ENCODE measurements at regions not wholly inside any gene's neighbourhood (a gene's known extent, or its start where the extent isn't known, plus 50 kb on each side); places are given as distances from the start of the nearest gene placed in this dataset.

DNA sequence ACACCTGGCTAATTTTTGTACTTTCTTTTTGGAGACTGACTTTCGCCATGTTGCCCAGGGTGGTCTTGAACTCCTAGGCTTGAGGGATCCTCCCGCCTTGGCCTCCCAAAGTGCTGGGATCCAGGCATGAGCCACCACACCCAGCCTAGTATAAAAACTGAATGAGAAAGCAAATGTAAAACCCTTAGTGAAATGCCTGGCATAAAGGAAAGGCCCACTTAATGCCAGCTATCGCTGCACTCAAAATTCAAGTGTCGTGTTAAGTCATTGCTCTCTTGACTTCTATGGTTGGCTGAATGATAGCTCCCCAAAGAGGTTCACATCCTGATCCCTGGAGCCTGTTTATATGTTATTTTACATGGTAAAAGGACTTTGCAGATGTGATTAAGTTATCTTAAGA, 54.4 kb upstream of the PNRC1 start:
- TF ChIP-seq RFX5 (IDR thresholded peaks at IDR 0.05) (no peak), RCOR1 (IDR thresholded peaks at IDR 0.05; ENCODE audit: low read depth, low read length) (no peak), POLR2A (IDR thresholded peaks at IDR 0.05; ENCODE audit: low read length) (no peak), BHLHE40 (IDR thresholded peaks at IDR 0.05; ENCODE audit: low read depth, low read length) (no peak), JUN (IDR thresholded peaks at IDR 0.05) (no peak), MAFK (IDR thresholded peaks at IDR 0.05; ENCODE audit: partially characterized antibody) (no peak), HOXA7 (CRISPR knock-in tag; IDR thresholded peaks at IDR 0.05) (no peak)
- TF ChIP-seq, protein P1, sequence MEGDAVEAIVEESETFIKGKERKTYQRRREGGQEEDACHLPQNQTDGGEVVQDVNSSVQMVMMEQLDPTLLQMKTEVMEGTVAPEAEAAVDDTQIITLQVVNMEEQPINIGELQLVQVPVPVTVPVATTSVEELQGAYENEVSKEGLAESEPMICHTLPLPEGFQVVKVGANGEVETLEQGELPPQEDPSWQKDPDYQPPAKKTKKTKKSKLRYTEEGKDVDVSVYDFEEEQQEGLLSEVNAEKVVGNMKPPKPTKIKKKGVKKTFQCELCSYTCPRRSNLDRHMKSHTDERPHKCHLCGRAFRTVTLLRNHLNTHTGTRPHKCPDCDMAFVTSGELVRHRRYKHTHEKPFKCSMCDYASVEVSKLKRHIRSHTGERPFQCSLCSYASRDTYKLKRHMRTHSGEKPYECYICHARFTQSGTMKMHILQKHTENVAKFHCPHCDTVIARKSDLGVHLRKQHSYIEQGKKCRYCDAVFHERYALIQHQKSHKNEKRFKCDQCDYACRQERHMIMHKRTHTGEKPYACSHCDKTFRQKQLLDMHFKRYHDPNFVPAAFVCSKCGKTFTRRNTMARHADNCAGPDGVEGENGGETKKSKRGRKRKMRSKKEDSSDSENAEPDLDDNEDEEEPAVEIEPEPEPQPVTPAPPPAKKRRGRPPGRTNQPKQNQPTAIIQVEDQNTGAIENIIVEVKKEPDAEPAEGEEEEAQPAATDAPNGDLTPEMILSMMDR (IDR thresholded peaks at IDR 0.05): no peak

Data from A549 (cell line).